ENCODE measurements at regions not wholly inside any gene's neighbourhood (a gene's known extent, or its start where the extent isn't known, plus 50 kb on each side); places are given as distances from the start of the nearest gene placed in this dataset.
"Not testable (repeated sequence)": the region's sequence is repeated elsewhere in the genome, so short reads cannot be mapped to it uniquely, and the experiment has no call there.

GRCh38 chr11:24411791-24412190, 85.1 kb upstream of the LUZP2 start:
- no peak for DNase-seq (ENCODE audit: low read depth in 2 of 2)
- H3K4me3 ChIP-seq (replicated peaks in 1 of 2; ENCODE audit: low read depth in 2 of 2, low read length in 2 of 2): no peak overlapping the region
- no peak for TF ChIP-seq CTCF (IDR thresholded peaks at IDR 0.05; ENCODE audit: low read depth, low read length)

- no peak for TF ChIP-seq CTCF (IDR thresholded peaks at IDR 0.05; ENCODE audit: low read depth, low read length)
- H3K4me3 ChIP-seq (replicated peaks in 1 of 2; ENCODE audit: low read depth in 2 of 2, low read length in 2 of 2): no peak overlapping the region
- DNase-seq (ENCODE audit: low read depth in 2 of 2): no peak
Measured at GRCh38 chr11:24412722-24413121, 84.1 kb upstream of the LUZP2 start.

- DNase-seq (ENCODE audit: low read depth in 2 of 2): no peak
- TF ChIP-seq CTCF (IDR thresholded peaks at IDR 0.05; ENCODE audit: low read depth, low read length): no peak
Measured at GRCh38 chr11:24413391-24413790, 83.5 kb upstream of the LUZP2 start.

GRCh38 chr11:24415955-24416636, 80.8 kb upstream of the LUZP2 start:
- not testable (repeated sequence) for DNase-seq (ENCODE audit: low read depth in 2 of 2); H3K4me3 ChIP-seq (replicated peaks in 1 of 2; ENCODE audit: low read depth in 2 of 2, low read length in 2 of 2)

More at GRCh38 chr11:24413391-24413790, 83.5 kb upstream of the LUZP2 start:
- no peak overlapping the region for H3K4me3 ChIP-seq (replicated peaks in 1 of 2; ENCODE audit: low read depth in 2 of 2, low read length in 2 of 2)

GRCh38 chr11:24421766-24422165, 75.1 kb upstream of the LUZP2 start:
- TF ChIP-seq CTCF (IDR thresholded peaks at IDR 0.05; ENCODE audit: low read depth, low read length): no peak
- H3K4me3 ChIP-seq (replicated peaks in 1 of 2; ENCODE audit: low read depth in 2 of 2, low read length in 2 of 2): no peak overlapping the region
- DNase-seq (ENCODE audit: low read depth in 2 of 2): no peak

GRCh38 chr11:24422376-24422775, 74.5 kb upstream of the LUZP2 start:
- DNase-seq (ENCODE audit: low read depth in 2 of 2): peak; percentile 0 to 2

GRCh38 chr11:24437123-24437522, 59.7 kb upstream of the LUZP2 start:
- TF ChIP-seq CTCF (IDR thresholded peaks at IDR 0.05; ENCODE audit: low read depth, low read length): no peak
- H3K4me3 ChIP-seq (replicated peaks in 1 of 2; ENCODE audit: low read depth in 2 of 2, low read length in 2 of 2): no peak overlapping the region
- no peak for DNase-seq (ENCODE audit: low read depth in 2 of 2)

More at GRCh38 chr11:24422376-24422775, 74.5 kb upstream of the LUZP2 start:
- TF ChIP-seq CTCF (IDR thresholded peaks at IDR 0.05; ENCODE audit: low read depth, low read length): no peak
- H3K4me3 ChIP-seq (replicated peaks in 1 of 2; ENCODE audit: low read depth in 2 of 2, low read length in 2 of 2): no peak overlapping the region

All from cardiac fibroblast (primary cell).